Smooth muscle cell (in vitro differentiated cells): ENCODE measurements at regions not wholly inside any gene's neighbourhood (a gene's known extent, or its start where the extent isn't known, plus 50 kb on each side); places are given as distances from the start of the nearest gene placed in this dataset.

ENCODE experiments used
- DNase-seq: peaks from one replicate; lab custom pipeline; 2025; ENCODE audit not compliant: unreplicated experiment; lab: John Stamatoyannopoulos, UW
- H2AFZ ChIP-seq: fragments of 200-600 bp; sonication (generic); 2 replicates; pipeline ENCODE4 v1.6.0; 2016; ENCODE audit warnings: antibody characterized with exemption, low read depth, mild to moderate bottlenecking
- H3F3A ChIP-seq: fragments of 200-600 bp; sonication (generic); 2 replicates; pipeline ENCODE4 v1.6.0; 2017; ENCODE audit warnings: antibody characterized with exemption, low read depth
- H3K27ac ChIP-seq: fragments of 200-600 bp; sonication (generic); 2 replicates; pipeline ENCODE4 v1.5.1; 2016; ENCODE audit warnings: low read depth, mild to moderate bottlenecking
- H3K27me3 ChIP-seq: fragments of 200-600 bp; sonication (generic); 2 replicates; pipeline ENCODE4 v1.6.1; 2016; ENCODE audit warnings: low read depth, mild to moderate bottlenecking
- H3K36me3 ChIP-seq: fragments of 200-600 bp; sonication (generic); 2 replicates; pipeline ENCODE4 v1.5.1; 2016; ENCODE audit warnings: low read depth
- H3K4me1 ChIP-seq: fragments of 200-600 bp; sonication (generic); 2 replicates; pipeline ENCODE4 v1.5.1; 2016; ENCODE audit warnings: low read depth
- H3K4me2 ChIP-seq: fragments of 200-600 bp; sonication (generic); 2 replicates; pipeline ENCODE4 v1.6.0; 2016; ENCODE audit warnings: mild to moderate bottlenecking
- H3K4me3 ChIP-seq: fragments of 200-600 bp; sonication (generic); 2 replicates; pipeline ENCODE4 v1.5.1; 2016; ENCODE audit warnings: mild to moderate bottlenecking
- H3K79me2 ChIP-seq: fragments of 200-600 bp; sonication (generic); 2 replicates; pipeline ENCODE4 v1.6.0; 2016; ENCODE audit warnings: low read depth, mild to moderate bottlenecking
- H3K9ac ChIP-seq: fragments of 200-600 bp; sonication (generic); 2 replicates; pipeline ENCODE4 v1.6.0; 2016; ENCODE audit warnings: low read depth
- H3K9me3 ChIP-seq: fragments of 200-600 bp; sonication (generic); replicated peaks from 2 replicates; pipeline ENCODE4 v1.5.1; 2016; ENCODE audit warnings: low read depth
- H4K20me1 ChIP-seq: fragments of 200-600 bp; sonication (generic); 2 replicates; pipeline ENCODE4 v1.6.0; 2016; ENCODE audit warnings: low read depth
- WGBS: methylation state at CpG from one replicate; pipeline ENCODE4 v1.1.7; 2016; ENCODE audit warnings: low lambda C conversion rate; 5-methylcytosine and 5-hydroxymethylcytosine counted together
- TF ChIP-seq, protein P1 (sequence below): fragments of 200-600 bp; sonication (generic); IDR thresholded peaks from 2 replicates; pipeline ENCODE4 v1.5.1; 2017; ENCODE audit warnings: borderline replicate concordance, mild to moderate bottlenecking, antibody characterized with exemption; ENCODE audit not compliant: insufficient read depth, poor library complexity, severe bottlenecking

DNA sequence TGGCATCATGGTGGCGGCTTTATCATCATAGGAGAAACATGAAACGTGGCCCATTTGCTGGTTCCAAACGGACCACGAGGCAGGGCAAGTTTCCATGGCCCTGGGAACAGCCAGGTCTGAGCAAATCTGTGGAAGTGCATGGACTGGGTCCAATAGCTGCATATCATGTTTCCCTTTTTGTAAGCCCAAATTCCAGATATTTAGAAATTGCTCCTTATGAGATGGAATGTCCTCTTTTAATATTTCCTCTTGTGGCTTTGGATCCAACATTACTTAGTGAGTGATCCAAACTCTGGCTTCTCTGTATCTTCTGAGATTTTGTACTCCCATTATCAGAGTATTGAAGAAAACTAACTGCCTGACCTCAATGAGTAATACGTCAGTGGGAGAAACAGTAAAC is 79.8 kb upstream of the FBXL7 start:
- no peak overlapping the region for H3K4me2 ChIP-seq
- TF ChIP-seq, protein P1, sequence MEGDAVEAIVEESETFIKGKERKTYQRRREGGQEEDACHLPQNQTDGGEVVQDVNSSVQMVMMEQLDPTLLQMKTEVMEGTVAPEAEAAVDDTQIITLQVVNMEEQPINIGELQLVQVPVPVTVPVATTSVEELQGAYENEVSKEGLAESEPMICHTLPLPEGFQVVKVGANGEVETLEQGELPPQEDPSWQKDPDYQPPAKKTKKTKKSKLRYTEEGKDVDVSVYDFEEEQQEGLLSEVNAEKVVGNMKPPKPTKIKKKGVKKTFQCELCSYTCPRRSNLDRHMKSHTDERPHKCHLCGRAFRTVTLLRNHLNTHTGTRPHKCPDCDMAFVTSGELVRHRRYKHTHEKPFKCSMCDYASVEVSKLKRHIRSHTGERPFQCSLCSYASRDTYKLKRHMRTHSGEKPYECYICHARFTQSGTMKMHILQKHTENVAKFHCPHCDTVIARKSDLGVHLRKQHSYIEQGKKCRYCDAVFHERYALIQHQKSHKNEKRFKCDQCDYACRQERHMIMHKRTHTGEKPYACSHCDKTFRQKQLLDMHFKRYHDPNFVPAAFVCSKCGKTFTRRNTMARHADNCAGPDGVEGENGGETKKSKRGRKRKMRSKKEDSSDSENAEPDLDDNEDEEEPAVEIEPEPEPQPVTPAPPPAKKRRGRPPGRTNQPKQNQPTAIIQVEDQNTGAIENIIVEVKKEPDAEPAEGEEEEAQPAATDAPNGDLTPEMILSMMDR, result no peak

DNA sequence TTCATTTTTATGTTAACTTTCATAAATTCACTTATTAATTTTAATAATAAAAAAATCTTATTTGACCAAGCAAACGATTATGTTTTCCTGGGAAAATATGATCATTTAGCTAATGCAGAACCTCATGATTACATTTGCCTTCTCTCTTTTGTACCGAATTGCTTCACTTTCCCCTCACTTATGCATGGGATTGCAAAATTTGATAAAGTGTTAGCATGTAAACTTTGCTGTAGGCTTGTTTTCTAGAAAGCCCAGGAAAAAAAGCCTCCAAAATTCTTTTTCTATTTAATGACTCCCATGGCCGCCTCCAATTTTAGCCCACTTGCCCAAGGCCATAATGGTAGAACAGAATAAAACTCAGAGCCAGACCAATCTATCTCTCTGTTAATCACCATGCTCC is 82.8 kb upstream of the FBXL7 start:
- Histone ChIP-seq H2AFZ (no peak overlapping the region), H3K79me2 (no peaks in the 10 kb centered on the region), H3K4me2 (no peak overlapping the region), H3K36me3 (no peaks in the 10 kb centered on the region), H3K9me3 (no peaks in the 10 kb centered on the region), H3K4me3 (no peak overlapping the region), H3K27me3 (no peaks in the 10 kb centered on the region), H3K4me1 (no peaks in the 10 kb centered on the region), H3K27ac (no peak overlapping the region), H3K9ac (no peak overlapping the region), H4K20me1 (no peaks in the 10 kb centered on the region), H3F3A (no peaks in the 10 kb centered on the region)
- 90% methylated on average over 3 of the region's 3 CpGs for WGBS
- DNase-seq, result no peak
- TF ChIP-seq, protein P1, result no peak

More for the DNA sequence above, 79.8 kb upstream of the FBXL7 start:
- Histone ChIP-seq H3K9ac (no peak overlapping the region), H3K4me1 (no peaks in the 10 kb centered on the region), H3K27ac (no peak overlapping the region), H3K4me3 (no peak overlapping the region), H3K9me3 (no peaks in the 10 kb centered on the region), H3K36me3 (no peaks in the 10 kb centered on the region), H3K79me2 (no peaks in the 10 kb centered on the region), H4K20me1 (no peaks in the 10 kb centered on the region), H3K27me3 (no peaks in the 10 kb centered on the region), H2AFZ (no peak overlapping the region), H3F3A (no peaks in the 10 kb centered on the region)
- WGBS, result 88% methylated on average over 5 of the region's 5 CpGs
- no peak for DNase-seq

DNA sequence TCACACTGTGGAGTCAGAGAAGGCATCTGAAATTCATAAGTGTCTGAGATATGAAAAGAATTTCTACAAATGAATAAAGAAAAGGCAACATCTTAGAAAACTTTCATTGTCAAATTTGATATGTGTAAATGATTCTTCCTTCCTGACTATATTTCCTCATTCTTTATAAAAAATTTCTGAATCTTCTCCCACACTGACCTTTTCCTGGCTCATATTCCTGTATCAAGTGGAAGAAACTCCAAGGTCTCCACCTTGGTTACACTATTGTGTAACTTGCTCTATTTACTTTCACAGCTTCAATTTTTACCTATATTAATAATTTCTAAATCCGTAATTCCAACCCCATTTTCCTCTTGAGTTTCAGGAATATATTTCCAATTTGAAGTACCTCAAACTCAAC is 93.5 kb upstream of the FBXL7 start:
- H4K20me1 ChIP-seq, result no peaks in the 10 kb centered on the region
- no peak overlapping the region for H2AFZ ChIP-seq
- H3K27ac ChIP-seq, result no peak overlapping the region
- H3K27me3 ChIP-seq, result no peaks in the 10 kb centered on the region
- no peak overlapping the region for H3K4me2 ChIP-seq
- 96% methylated on average over 1 of the region's 1 CpG for WGBS
- H3F3A ChIP-seq, result no peaks in the 10 kb centered on the region
- H3K9ac ChIP-seq, result no peak overlapping the region
- H3K4me1 ChIP-seq, result no peaks in the 10 kb centered on the region
- H3K79me2 ChIP-seq, result no peaks in the 10 kb centered on the region
- H3K36me3 ChIP-seq, result no peaks in the 10 kb centered on the region
- TF ChIP-seq, protein P1, result no peak
- no peak overlapping the region for H3K4me3 ChIP-seq
- peaks cover 2% of the 10 kb centered on the region for H3K9me3 ChIP-seq
- DNase-seq, result no peak

DNA sequence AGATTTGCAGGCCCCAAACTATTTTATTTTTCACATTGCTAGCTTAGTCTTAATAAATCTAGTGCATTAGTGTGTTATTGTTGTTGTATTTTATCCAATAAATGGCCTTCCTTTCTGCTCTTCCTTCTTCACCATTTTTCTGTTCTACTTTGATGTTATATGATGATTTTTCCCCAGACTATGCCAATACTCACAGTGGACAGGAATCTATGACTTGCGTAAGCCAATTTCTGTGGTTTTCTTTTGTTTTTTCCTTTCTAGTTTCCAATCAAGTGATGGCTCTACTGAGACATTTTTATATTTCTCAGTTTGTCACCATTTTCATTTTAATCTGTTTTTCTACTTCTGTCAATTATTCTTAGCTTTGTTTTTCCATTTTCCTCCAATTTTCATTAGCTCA is 106.8 kb upstream of the FBXL7 start:
- H3K4me3 ChIP-seq, result no peak overlapping the region
- no peaks in the 10 kb centered on the region for H3F3A ChIP-seq
- H3K4me1 ChIP-seq, result no peaks in the 10 kb centered on the region
- no peaks in the 10 kb centered on the region for H3K27me3 ChIP-seq
- no peaks in the 10 kb centered on the region for H4K20me1 ChIP-seq
- no peak for DNase-seq
- TF ChIP-seq, protein P1, result no peak
- no peaks in the 10 kb centered on the region for H3K36me3 ChIP-seq
- no peak overlapping the region for H2AFZ ChIP-seq
- no peaks in the 10 kb centered on the region for H3K79me2 ChIP-seq
- no peak overlapping the region for H3K9ac ChIP-seq
- WGBS, result 100% methylated on average over 1 of the region's 1 CpG
- no peak overlapping the region for H3K4me2 ChIP-seq
- H3K27ac ChIP-seq, result no peak overlapping the region
- H3K9me3 ChIP-seq, result no peaks in the 10 kb centered on the region
